ENCODE measurements at regions not wholly inside any gene's neighbourhood (a gene's known extent, or its start where the extent isn't known, plus 50 kb on each side); places are given as distances from the start of the nearest gene placed in this dataset.

DNA sequence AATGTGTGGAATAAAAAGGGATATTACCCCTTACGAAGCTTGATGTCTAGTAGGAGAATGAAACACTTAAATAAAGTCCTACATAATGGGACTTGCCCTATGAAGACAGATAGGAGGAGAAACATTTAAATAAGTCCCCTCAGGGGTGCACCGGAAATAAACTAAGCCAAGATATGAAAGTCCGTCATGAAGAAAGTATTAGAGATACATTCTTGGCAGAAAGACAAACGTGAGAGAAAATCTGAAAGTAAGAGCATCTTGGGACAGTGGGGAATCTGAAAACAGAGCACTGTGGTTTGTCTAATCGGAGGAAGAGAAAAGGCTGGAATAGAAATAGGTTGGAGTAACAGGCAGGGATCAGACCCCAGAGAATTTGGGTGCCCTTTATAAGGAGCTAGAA, 516.9 kb upstream of the DSEL start:
- no peak for DNase-seq (ENCODE audit: low read depth in 4 of 4, low spot score in 1 of 4)

DNA sequence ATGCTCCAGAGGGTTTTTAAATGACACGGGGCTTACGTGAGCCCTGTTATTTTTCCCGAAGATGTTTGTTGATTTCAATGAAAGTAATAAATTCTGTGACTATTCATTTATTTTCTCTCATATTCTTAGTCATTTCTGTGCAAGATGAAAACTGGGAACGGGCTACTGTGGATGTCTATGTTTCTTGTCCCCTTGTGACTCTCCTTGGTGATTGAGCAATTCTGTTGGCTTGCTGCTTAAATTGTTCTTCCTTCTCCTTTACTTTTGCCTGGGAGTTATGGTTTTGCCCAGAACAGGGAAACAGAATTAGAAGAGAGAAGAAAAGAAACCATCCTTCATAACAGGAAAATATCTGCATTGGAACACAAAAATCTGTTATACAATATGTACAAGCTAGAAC, 508.2 kb upstream of the DSEL start:
- no peak for DNase-seq (ENCODE audit: low read depth in 4 of 4, low spot score in 1 of 4)

DNA sequence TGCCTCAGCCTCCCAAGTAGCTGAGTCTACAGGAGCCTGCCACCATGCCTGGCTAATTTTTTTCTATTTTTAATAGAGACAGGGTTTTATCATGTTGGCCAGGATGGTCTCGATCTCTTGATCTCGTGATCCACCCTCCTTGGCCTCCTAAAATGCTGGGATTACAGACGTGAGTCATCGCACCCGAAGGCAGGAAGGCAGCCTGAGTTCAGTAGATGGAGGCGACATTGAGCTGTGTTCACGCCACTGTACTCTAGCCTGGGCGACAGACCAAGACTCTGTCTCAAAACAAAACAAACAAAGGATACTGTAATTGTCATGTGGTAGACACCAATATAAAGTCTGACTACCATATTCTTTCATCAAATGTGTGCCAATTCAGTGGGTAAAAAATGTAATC, 500.9 kb upstream of the DSEL start:
- DNase-seq (ENCODE audit: low read depth in 4 of 4, low spot score in 1 of 4) = no peak

DNA sequence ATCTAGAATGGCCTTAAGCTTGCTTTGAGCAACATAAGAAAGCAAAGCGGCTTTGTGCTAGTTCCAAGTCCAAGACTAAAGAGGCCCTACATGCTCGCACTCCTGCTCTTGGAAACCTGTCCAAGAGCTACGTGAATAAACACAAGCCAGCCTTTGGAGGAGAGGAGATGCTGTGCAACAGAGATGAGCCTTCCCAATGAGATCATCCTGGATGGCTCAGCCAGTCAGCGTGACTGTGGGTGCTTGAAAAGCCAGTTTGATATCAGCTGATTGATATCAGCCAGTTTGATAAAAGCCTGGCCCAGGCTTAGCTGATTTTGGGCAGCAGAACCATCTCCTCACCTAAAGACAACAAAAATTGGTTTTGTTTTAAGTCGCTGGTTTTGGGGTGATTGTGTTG, 481.0 kb upstream of the DSEL start:
- DNase-seq (ENCODE audit: low read depth in 4 of 4, low spot score in 1 of 4) = no peak

DNA sequence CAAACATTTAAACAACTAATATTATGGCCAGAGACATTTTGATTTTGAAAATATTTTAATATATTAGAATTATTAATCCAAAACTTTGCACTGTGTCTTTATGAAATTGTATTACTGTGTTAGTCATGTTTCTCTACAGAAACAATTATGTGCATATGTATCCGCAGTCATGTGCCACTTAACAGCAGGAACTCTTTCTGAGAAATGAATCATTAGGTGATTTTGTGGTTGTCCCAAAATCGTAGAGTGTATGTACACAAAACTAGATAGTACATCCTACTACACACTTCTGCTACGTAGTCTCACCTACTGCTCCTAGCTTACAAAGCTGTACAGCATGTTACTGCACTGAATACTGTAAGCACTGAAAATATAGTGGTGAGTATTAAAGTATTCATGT, 479.2 kb upstream of the DSEL start:
- DNase-seq (ENCODE audit: low read depth in 4 of 4, low spot score in 1 of 4) = no peak

DNA sequence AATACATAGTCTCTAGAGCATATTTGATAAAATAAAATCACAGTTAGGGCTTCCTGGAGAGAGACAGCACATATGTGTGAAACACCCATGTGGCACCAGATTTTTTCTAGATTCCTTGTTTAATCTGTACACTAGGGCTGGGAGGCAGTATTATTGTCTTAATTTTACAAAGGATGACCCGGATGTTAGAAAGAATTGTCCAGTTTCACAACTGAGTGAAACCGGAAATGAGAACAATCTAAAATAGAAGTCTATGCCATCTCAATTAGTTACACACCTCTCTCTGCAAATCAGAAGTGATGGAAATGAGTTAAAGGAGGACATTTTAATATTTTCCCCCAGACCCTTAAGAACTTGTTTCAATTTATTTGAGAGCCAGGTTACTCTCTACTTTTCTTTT, 463.7 kb upstream of the DSEL start:
- DNase-seq (ENCODE audit: low read depth in 4 of 4, low spot score in 1 of 4) = no peak

DNA sequence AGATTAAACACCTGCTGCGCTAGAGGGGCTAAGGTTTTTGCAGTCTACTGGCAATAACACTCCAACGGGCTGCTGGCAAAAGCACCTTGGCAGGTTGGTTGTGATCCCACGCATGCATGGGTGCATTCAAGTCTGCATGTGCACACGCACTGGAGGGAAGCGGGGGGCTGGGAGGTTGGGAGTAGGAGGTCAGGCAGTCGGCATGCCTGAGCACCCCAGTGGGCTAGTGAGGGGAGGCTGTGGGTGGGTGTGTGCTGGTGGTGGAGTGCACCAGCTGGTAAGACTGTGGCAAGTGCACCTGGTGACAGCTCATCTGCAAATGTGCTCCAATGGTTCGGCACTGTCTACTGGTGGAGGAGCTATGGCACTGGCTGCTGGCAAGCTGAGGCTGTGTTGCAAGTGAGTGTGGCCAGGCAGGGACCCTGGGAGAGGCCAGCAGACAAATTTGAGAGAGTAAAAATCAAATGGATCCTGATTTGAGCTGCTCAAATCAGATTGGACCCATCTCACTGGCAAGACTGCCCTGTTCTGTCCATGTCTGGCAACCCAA, 460.6 kb upstream of the DSEL start:
- no peak for DNase-seq (ENCODE audit: low read depth in 4 of 4, low spot score in 1 of 4)

DNA sequence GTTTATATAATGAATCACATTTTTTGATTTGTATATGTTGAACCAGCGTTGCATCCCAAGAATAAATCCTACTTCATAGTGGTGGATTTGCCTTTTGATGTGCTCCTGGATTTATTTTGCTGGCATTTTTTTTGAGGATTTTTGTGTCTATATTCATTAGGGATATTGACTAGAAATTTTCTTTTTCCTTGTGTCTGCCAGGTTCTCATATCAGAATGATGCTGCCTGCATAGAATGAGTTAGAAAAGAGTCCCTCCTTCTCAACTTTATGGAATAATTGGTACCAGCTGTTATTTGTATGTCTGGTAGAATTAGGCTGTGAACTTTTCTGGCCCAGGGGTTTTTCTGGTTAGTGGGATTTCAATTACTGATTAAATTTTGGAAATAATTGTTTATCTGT, 457.4 kb upstream of the DSEL start:
- no peak for DNase-seq (ENCODE audit: low read depth in 4 of 4, low spot score in 1 of 4)

DNA sequence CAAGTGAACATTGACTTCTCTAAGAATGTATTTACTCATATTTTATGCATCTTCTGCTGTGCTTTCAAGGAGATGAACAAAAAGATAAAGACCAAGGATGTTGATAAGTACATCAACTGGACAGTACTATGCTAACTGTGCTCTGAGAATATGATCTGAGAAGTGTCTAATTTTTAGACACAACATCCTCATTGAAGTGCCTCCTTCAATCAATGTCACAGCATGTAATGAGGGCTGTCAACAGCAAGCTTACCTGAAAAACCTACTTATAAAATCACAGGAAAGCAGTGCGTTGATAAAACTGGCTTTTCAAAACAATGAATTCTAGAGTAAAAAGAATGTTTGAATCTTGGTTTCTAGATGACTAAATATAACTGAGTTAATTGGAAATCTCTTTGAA, 452.9 kb upstream of the DSEL start:
- no peak for DNase-seq (ENCODE audit: low read depth in 4 of 4, low spot score in 1 of 4)

DNA sequence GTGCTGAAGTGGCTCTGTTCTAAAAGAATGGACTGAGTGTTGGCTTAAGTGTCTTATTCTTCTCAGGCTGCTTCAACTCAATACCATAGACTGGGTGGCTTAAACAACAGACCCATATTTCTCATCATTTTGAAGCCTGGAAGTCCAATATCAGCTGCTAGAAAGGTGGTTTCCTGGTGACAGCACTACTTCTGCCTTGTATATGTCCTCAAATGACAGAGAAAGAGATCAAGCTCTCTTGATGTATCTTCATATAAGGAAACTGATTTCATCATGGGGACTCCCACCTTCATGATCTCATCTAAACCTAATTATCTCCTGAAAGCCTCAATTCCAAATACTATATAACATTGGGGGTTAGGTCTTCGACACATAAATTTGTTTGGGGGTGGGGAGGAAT, 449.7 kb upstream of the DSEL start:
- DNase-seq (ENCODE audit: low read depth in 4 of 4, low spot score in 1 of 4) = no peak

DNA sequence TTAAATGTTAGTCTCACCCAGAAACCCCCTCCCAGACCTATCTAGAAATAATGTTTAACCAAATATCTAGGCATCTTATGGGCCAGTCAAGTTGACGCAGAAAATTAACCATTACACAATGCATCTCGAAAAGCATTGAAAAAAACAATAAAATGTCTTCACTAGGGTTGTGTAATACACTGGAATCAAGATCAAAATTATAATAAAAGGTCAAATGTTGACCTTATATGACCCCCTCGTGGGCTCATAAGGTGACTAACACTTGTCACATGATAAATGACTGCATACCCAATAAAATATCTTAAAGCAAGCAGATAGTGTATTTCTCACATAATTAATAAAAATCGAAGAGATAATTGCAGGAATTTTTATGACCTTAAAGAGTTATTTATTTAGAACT, 447.9 kb upstream of the DSEL start:
- no peak for DNase-seq (ENCODE audit: low read depth in 4 of 4, low spot score in 1 of 4)

DNA sequence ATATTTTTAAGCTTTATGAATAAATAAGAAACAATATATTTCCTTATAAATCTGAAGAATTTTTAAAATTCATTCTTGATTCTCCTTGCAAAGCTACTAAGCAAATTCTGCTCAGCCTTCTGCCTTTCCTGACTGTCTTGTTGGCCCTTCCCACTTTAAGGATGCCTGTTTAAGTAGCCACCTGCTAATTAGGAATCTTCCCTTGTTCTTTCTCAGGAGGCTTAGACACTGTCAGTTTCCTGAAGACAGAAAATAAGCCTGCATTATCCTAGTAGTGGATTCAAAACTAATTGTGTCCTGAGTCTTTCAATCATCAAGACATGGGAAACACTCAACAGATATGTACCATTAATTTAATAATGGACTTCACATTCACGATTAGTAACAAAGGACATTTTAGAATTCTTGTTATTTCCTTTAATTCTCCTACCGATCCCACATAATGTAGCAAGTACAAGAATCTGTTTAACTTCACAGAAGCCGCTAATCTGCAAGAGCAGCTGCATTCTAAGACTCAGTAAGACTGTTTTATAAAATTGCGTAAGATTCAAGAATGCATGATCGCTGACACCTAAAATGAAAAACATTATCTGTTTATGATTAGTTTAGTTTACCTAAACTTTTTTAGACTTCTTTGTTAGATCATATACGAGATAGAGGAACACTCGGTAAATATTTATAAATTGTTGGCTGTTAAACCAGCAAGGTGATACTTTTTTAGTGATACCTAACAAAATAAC, 445.4 kb upstream of the DSEL start:
- no peak for DNase-seq (ENCODE audit: low read depth in 4 of 4, low spot score in 1 of 4)

DNA sequence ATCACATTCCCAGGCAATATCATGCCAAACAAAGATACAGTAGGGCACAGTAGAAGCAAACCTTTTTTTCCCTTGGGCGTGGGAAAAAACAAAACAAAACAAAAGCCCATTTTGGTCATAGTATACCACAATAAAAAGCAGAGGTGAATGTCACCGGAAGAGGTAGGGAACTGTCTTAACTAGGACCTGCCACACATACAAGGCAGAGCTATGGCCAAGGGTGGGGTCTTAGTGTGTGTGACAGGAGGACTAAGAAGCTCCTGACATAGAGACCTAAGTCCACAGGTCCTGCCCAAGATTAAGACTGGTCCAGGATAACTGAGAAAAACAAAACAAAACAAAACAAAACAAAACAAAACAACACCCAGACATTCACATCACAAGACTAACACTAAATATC, 441.2 kb upstream of the DSEL start:
- no peak for DNase-seq (ENCODE audit: low read depth in 4 of 4, low spot score in 1 of 4)

DNA sequence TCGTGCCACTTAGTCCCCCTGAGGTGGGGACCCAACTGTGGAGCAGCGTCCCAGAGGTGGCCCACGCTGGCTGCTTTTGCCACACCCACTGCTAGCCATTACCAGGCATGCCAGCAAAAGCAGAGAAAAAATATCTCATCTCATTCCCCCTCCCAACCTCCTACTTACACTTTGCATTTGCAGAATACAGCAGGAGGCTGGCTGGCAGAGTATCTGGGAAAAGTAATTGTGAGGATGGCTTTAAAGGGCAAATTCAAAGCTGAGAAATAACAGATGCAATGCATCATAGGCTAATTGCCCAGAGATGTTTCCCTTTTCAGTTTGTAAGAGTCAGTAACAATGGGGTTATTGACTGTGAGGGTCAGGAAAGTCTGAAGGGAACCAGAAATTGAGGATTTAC, 438.1 kb upstream of the DSEL start:
- DNase-seq (ENCODE audit: low read depth in 4 of 4, low spot score in 1 of 4) = no peak

DNA sequence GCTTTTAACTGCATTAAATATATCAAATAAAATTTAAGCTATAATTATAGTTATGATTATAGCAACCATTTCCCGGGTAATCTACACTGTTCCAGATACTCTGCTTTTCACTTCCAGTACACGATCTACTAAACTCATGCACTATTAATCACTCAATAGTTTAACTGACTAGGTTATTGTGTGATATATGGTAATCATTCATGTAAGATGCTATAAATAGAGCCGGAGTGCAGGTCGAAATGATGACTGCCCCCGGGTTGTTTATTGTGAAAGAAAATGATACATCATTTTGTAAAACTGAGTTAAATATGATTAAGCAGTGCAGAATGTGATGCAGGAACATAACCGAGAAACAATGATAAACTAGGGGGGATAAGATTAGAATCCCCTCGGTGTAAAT, 434.6 kb upstream of the DSEL start:
- DNase-seq (ENCODE audit: low read depth in 4 of 4, low spot score in 1 of 4) = no peak

DNA sequence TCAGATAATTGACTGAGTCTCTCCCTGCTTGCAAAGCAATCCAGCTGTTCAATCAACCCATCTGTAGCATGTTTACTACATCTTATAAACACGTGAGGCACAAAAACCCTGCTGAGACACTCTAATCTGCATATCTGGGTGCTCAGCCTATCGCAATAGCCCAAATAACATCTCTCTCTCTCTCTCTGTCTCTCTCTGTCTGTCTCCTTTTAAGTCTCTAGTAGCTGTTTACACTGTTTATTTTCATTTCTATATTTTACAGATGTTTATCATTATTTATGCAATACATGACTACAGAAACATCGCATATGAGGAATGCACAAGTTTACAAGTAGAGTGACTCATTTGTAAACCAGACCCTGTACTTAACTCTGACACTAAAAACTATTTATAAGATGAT, 422.1 kb upstream of the DSEL start:
- no peak for DNase-seq (ENCODE audit: low read depth in 4 of 4, low spot score in 1 of 4)

DNA sequence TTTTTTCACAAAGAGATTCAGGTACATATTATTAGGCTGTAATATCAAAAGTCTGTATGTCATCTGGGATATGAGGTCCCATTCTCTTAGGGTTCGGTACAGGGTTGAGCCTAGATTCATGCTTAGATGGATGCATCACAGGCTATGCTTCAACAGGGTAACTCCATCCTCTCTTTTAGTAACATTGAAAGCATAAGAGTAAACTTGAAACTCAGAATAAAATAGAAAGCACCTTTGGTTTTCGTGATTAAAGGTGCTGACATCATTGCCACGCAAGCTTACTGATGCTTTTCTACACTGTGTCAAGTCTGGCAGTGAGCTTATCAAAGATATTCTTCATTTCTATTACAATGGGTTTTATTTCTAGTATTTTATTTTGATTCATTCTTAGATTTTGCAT, 419.1 kb upstream of the DSEL start:
- no peak for DNase-seq (ENCODE audit: low read depth in 4 of 4, low spot score in 1 of 4)

DNA sequence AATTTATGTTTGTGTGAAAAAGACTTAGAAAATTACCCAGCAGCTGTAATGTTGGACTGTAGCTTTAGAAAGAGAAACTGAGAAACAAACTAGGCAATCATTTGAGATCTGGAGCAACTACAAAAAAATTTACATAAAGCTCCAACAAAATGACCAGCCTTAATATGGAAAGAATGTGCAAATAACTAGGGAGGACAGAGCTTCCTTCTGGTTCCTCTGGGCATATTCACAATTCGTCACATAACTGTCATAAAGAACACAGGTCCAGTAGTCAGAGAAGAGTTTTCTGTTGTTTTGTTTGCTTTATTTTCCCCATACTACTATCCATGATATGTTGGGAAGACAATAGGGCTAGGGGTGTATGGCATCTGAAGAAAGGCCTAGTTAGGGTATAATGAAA, 416.8 kb upstream of the DSEL start:
- no peak for DNase-seq (ENCODE audit: low read depth in 4 of 4, low spot score in 1 of 4)

DNA sequence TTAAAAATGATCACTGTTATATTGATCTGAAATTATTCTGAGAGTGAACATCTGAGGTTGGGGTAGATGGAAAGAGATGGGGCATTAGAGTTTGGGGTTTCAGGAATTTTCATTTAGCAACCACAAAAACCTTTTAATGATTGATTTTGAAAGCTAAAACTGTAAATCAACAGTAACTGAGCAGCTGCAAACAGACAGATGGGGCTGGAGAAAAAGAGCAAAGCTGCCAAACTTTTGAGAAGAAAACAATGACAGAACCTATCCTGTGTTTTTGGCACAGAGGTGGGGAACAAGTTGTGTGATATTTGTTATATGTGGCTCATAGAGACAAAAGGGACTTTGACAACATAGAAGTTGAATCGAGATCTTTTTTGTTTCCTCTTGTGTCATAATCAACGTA, 415.8 kb upstream of the DSEL start:
- DNase-seq (ENCODE audit: low read depth in 4 of 4, low spot score in 1 of 4) = no peak

DNA sequence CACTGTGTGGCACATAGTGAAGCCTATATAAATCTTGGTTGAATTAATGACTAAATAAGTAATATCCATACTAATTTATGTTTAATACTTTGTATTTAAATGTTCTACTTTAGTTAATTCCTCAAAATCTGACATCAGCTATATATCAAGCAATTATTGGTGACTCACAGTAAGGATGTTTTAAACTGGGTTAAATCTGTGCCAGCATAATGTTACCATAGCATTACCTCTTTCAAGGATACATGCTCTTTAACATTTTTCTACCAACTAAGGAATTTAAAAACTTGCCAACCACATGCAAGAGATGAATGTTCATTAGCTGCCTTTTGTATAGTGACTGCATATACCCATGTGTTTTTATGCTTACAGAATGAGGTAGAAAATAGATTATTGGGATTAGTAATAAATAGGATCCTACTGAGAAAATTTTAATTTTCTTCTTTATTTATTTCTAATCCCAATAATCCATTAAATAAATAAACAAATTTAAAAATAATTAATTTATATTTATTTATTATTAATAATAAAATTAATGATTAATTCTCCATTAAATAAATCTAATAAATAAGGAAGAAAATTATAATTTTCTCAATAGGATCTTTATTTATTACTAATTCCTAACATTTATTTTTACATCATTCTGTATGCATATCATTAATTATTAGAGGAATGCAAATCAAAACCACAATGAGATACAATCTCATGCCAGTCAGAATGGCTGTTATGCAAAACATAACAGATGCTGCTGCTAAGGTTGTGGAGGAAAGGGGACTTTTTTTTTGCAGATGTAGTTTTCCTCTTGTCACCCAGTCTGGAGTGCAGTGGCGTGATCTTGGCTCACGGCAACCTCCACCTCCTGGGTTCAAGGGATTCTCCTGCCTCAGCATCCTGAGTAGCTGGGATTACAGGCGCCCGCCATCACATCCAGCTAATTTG, 410.7 kb upstream of the DSEL start:
- DNase-seq (ENCODE audit: low read depth in 4 of 4, low spot score in 1 of 4) = no peak

DNA sequence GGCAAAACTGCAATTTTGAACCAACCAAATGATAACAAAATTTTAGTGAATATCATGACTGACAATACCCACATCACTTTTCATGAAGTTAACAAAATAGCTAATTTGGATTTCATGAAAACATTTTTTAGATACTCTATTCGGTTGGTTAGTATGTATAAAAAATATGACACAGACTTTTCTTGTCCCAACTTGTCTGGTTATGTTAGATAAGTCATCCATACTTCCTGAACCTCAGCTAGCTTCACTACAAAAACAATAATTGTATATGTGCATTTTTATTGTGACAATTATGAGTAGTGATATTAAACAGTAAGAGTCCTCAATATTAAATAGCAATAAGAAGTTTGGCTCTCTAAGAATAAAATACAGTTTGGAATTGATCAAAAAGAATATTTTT, 408.1 kb upstream of the DSEL start:
- DNase-seq (ENCODE audit: low read depth in 4 of 4, low spot score in 1 of 4) = no peak

DNA sequence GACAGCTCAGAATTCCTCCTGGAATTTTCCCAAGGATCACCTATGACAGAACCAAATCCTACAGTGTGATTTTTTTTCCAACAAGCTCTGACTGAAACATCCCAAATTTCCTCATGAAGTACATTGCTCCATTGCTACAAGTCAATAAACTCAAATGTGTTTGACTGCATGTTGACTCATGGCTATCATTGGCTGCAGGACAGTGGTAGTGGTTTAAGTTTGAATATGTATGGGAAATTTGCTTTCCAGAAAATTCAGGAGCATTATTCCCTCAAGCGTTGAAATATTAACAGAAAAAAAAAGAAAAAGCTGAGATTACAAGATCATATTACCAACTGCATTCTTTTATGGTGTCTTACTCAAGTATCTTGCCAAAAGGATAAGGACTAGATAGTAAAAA, 402.8 kb upstream of the DSEL start:
- no peak for DNase-seq (ENCODE audit: low read depth in 4 of 4, low spot score in 1 of 4)
